Astrocyte (in vitro differentiated cells and primary cell): ENCODE measurements at regions not wholly inside any gene's neighbourhood (a gene's known extent, or its start where the extent isn't known, plus 50 kb on each side); places are given as distances from the start of the nearest gene placed in this dataset.

Experiments
- CTCF ChIP-seq: IDR thresholded peaks from 2 replicates; pipeline ENCODE4 v1.5.1; 2011; ENCODE audit warnings: low read depth, mild to moderate bottlenecking, inconsistent platforms, low read length, moderate library complexity; ENCODE audit not compliant: insufficient read depth
- EZH2 ChIP-seq: IDR thresholded peaks from 2 replicates; pipeline ENCODE4 v1.6.1; 2012; ENCODE audit warnings: mild to moderate bottlenecking, low read length, inconsistent platforms; ENCODE audit not compliant: insufficient read depth

GRCh38 chr11:95363708-95364107 is 132.7 kb upstream of the SESN3 start:
- TF ChIP-seq CTCF (no peak), EZH2 (no peak)
